Ishikawa (cell line): ENCODE measurements at regions not wholly inside any gene's neighbourhood (a gene's known extent, or its start where the extent isn't known, plus 50 kb on each side); places are given as distances from the start of the nearest gene placed in this dataset.

Experiments
- CEBPB ChIP-seq: IDR thresholded peaks from 2 replicates; pipeline ENCODE4 v1.6.1; 2012
- CREB1 ChIP-seq: IDR thresholded peaks from 2 replicates; pipeline ENCODE4 v1.6.1; 2012; ENCODE audit warnings: low read depth
- EGR1 ChIP-seq: IDR thresholded peaks from 2 replicates; pipeline ENCODE4 v1.6.1; 2012
- EP300 ChIP-seq: IDR thresholded peaks from 2 replicates; pipeline ENCODE4 v1.6.1; 2012; ENCODE audit warnings: borderline replicate concordance
- FOXM1 ChIP-seq: IDR thresholded peaks from 2 replicates; pipeline ENCODE4 v1.6.1; 2012; ENCODE audit warnings: low read depth, borderline replicate concordance
- MAX ChIP-seq: IDR thresholded peaks from 2 replicates; pipeline ENCODE4 v1.6.1; 2012
- NFIC ChIP-seq: IDR thresholded peaks from 2 replicates; pipeline ENCODE4 v1.6.1; 2012
- RAD21 ChIP-seq: IDR thresholded peaks from 2 replicates; pipeline ENCODE4 v1.6.1; 2012; ENCODE audit warnings: low read depth
- TAF1 ChIP-seq: IDR thresholded peaks from 2 replicates; pipeline ENCODE4 v1.6.1; 2012; ENCODE audit warnings: low read depth, mild to moderate bottlenecking
- TCF12 ChIP-seq: IDR thresholded peaks from 2 replicates; pipeline ENCODE4 v1.6.1; 2012; ENCODE audit warnings: low read depth
- TEAD4 ChIP-seq: IDR thresholded peaks from 2 replicates; pipeline ENCODE4 v1.6.1; 2012
- YY1 ChIP-seq: IDR thresholded peaks from 2 replicates; pipeline ENCODE4 v1.6.1; 2012; ENCODE audit warnings: low read depth
- ZBTB7A ChIP-seq: IDR thresholded peaks from 2 replicates; pipeline ENCODE4 v1.6.1; 2012; ENCODE audit warnings: low read depth
- TF ChIP-seq, protein P1 (sequence below): IDR thresholded peaks from 2 replicates; pipeline ENCODE4 v1.6.1; 2012
- TF ChIP-seq, protein P2 (sequence below): IDR thresholded peaks from 2 replicates; pipeline ENCODE4 v1.6.1; 2012; ENCODE audit warnings: low read depth, mild to moderate bottlenecking

DNA sequence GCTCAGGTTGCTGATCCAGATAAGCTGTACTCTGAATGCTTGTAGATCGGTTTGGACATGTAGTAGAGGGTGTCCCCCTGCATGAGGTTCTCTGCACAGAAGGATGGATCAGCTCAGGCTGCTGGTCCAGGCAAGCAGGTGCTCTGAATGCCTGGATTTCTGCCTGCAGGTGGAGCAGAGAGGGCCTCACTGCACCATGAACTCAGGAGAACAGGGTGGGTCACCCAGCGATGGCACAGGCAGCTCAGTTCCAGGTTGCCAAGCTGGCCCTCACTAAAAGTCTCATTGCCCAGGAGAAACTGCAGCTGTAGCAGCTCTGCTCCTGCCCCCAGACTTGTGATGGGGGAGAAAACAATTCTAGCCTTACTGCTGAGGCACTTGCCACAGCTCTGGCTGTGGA, 491.8 kb downstream of the XIRP2 start:
- TF ChIP-seq EP300: no peak
- TF ChIP-seq, protein P1, sequence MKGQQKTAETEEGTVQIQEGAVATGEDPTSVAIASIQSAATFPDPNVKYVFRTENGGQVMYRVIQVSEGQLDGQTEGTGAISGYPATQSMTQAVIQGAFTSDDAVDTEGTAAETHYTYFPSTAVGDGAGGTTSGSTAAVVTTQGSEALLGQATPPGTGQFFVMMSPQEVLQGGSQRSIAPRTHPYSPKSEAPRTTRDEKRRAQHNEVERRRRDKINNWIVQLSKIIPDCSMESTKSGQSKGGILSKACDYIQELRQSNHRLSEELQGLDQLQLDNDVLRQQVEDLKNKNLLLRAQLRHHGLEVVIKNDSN: no peak
- TF ChIP-seq EGR1: no peak
- TF ChIP-seq TEAD4: no peak
- TF ChIP-seq RAD21: no peak
- TF ChIP-seq YY1: no peak
- TF ChIP-seq CREB1: no peak
- TF ChIP-seq TAF1: no peak
- no peak for TF ChIP-seq ZBTB7A
- TF ChIP-seq, protein P2, sequence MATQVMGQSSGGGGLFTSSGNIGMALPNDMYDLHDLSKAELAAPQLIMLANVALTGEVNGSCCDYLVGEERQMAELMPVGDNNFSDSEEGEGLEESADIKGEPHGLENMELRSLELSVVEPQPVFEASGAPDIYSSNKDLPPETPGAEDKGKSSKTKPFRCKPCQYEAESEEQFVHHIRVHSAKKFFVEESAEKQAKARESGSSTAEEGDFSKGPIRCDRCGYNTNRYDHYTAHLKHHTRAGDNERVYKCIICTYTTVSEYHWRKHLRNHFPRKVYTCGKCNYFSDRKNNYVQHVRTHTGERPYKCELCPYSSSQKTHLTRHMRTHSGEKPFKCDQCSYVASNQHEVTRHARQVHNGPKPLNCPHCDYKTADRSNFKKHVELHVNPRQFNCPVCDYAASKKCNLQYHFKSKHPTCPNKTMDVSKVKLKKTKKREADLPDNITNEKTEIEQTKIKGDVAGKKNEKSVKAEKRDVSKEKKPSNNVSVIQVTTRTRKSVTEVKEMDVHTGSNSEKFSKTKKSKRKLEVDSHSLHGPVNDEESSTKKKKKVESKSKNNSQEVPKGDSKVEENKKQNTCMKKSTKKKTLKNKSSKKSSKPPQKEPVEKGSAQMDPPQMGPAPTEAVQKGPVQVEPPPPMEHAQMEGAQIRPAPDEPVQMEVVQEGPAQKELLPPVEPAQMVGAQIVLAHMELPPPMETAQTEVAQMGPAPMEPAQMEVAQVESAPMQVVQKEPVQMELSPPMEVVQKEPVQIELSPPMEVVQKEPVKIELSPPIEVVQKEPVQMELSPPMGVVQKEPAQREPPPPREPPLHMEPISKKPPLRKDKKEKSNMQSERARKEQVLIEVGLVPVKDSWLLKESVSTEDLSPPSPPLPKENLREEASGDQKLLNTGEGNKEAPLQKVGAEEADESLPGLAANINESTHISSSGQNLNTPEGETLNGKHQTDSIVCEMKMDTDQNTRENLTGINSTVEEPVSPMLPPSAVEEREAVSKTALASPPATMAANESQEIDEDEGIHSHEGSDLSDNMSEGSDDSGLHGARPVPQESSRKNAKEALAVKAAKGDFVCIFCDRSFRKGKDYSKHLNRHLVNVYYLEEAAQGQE: no peak

DNA sequence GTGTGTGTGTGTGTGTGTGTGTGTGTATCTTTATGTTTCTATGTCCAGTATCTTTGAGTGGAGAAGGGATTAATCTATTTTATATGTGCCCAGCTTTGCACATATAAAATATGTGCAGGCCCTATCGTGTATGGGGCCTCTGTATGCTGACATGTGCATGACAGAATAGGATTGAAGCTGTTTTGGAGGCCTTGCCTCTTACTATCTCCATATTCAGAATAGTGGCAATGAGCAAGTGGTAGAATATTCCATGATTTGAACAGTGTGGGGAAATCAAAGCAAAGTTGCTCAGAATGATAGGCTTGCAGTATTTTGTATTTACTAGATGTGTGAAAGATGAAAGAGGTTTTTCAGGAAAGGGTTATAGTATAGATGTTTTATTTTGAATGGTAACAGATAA, 480.8 kb downstream of the XIRP2 start:
- no peak for TF ChIP-seq FOXM1
- TF ChIP-seq, protein P2: no peak

GRCh38 chr2:167368371-167368770, 480.1 kb downstream of the XIRP2 start:
- TF ChIP-seq EP300 (no peak), ZBTB7A (no peak), CEBPB (no peak), RAD21 (no peak), YY1 (no peak), EGR1 (no peak), TCF12 (no peak), FOXM1 (no peak), MAX (no peak), CREB1 (no peak), TEAD4 (no peak), TAF1 (no peak), NFIC (no peak)
- TF ChIP-seq, protein P1: no peak
- TF ChIP-seq, protein P2: no peak

DNA sequence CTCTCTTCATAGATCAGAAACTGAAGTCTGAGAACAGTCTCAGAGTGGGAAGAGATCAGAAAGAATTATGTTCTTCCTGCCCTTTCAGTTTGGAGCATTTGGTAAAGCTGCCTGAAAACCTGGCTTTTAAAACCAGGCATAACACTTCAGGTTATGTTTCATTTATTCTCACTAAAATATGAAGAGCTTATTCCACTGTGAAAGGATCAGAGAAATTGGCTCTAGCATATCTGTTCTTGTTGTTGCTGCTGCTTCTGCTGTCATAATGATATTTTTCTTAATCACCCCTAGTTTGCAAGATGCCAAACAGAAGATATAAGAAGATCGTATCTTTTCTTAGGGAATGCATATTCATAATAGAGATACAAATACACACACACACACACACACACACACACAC, 476.9 kb downstream of the XIRP2 start:
- TF ChIP-seq FOXM1: no peak
- no peak for TF ChIP-seq YY1
- TF ChIP-seq, protein P2: no peak
- no peak for TF ChIP-seq TAF1
- TF ChIP-seq NFIC: no peak
- TF ChIP-seq CREB1: no peak
- no peak for TF ChIP-seq ZBTB7A
- no peak for TF ChIP-seq CEBPB
- no peak for TF ChIP-seq RAD21
- TF ChIP-seq EP300: no peak
- TF ChIP-seq EGR1: no peak
- no peak for TF ChIP-seq MAX
- TF ChIP-seq TCF12: no peak
- TF ChIP-seq, protein P1: no peak
- no peak for TF ChIP-seq TEAD4
